ENCODE measurements at regions not wholly inside any gene's neighbourhood (a gene's known extent, or its start where the extent isn't known, plus 50 kb on each side); places are given as distances from the start of the nearest gene placed in this dataset.

DNA sequence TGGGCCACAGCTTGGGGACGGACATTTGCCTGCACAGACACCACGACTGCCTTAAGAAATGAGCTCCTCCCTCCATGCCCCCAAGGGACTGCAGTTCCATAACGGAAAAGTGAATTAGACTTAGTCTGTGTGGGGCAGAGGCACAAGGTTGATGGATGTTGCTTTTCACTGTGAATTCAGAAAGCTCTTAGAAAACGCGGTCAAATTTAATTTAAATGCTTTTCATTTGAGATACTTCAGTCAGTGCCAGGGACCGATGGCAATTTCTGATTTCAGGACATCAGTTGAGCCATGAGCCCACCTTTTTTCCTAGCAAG, 356.4 kb downstream of the KIF16B start:
- no peaks in the 10 kb centered on the region for H3K27me3 ChIP-seq (ENCODE audit: control insufficient read depth, insufficient read depth, low read length)
- no peak for TF ChIP-seq CHD1 (IDR thresholded peaks at IDR 0.05; ENCODE audit: low read depth, low read length)
- TF ChIP-seq MXI1 (IDR thresholded peaks at IDR 0.05; ENCODE audit: borderline replicate concordance, low read depth, low read length) = no peak
- TF ChIP-seq RFX5 (IDR thresholded peaks at IDR 0.05; ENCODE audit: low read depth, low read length) = no peak
- TF ChIP-seq RCOR1 (IDR thresholded peaks at IDR 0.05; ENCODE audit: insufficient replicate concordance, low read length) = no peak
- TF ChIP-seq NFE2L2 (IDR thresholded peaks at IDR 0.05; ENCODE audit: low read depth, low read length) = no peak
- TF ChIP-seq, protein P1, sequence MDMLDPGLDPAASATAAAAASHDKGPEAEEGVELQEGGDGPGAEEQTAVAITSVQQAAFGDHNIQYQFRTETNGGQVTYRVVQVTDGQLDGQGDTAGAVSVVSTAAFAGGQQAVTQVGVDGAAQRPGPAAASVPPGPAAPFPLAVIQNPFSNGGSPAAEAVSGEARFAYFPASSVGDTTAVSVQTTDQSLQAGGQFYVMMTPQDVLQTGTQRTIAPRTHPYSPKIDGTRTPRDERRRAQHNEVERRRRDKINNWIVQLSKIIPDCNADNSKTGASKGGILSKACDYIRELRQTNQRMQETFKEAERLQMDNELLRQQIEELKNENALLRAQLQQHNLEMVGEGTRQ (IDR thresholded peaks at IDR 0.05; ENCODE audit: low read depth, low read length) = no peak
- no peak for TF ChIP-seq CEBPB (IDR thresholded peaks at IDR 0.05; ENCODE audit: low read depth, low read length)
- TF ChIP-seq, protein P2, sequence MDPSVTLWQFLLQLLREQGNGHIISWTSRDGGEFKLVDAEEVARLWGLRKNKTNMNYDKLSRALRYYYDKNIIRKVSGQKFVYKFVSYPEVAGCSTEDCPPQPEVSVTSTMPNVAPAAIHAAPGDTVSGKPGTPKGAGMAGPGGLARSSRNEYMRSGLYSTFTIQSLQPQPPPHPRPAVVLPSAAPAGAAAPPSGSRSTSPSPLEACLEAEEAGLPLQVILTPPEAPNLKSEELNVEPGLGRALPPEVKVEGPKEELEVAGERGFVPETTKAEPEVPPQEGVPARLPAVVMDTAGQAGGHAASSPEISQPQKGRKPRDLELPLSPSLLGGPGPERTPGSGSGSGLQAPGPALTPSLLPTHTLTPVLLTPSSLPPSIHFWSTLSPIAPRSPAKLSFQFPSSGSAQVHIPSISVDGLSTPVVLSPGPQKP (IDR thresholded peaks at IDR 0.05; ENCODE audit: borderline replicate concordance, low read depth, low read length) = no peak
- TF ChIP-seq MAZ (IDR thresholded peaks at IDR 0.05; ENCODE audit: borderline replicate concordance, low read depth, low read length) = no peak
- no peak for TF ChIP-seq FOS (IDR thresholded peaks at IDR 0.05; ENCODE audit: low read depth, low read length)
- TF ChIP-seq, protein P3, sequence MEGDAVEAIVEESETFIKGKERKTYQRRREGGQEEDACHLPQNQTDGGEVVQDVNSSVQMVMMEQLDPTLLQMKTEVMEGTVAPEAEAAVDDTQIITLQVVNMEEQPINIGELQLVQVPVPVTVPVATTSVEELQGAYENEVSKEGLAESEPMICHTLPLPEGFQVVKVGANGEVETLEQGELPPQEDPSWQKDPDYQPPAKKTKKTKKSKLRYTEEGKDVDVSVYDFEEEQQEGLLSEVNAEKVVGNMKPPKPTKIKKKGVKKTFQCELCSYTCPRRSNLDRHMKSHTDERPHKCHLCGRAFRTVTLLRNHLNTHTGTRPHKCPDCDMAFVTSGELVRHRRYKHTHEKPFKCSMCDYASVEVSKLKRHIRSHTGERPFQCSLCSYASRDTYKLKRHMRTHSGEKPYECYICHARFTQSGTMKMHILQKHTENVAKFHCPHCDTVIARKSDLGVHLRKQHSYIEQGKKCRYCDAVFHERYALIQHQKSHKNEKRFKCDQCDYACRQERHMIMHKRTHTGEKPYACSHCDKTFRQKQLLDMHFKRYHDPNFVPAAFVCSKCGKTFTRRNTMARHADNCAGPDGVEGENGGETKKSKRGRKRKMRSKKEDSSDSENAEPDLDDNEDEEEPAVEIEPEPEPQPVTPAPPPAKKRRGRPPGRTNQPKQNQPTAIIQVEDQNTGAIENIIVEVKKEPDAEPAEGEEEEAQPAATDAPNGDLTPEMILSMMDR (conservative IDR thresholded peaks at IDR 0.05; ENCODE audit: low read depth, low read length) = no peak
- TF ChIP-seq MAFK (IDR thresholded peaks at IDR 0.05; ENCODE audit: low read depth, low read length) = no peak
- TF ChIP-seq SMC3 (IDR thresholded peaks at IDR 0.05; ENCODE audit: low read depth, low read length) = no peak
- TF ChIP-seq RAD21 (IDR thresholded peaks at IDR 0.05; ENCODE audit: low read length) = no peak
- no peak for TF ChIP-seq POLR2A (IDR thresholded peaks at IDR 0.05; ENCODE audit: low read depth, low read length)
- TF ChIP-seq BHLHE40 (IDR thresholded peaks at IDR 0.05; ENCODE audit: low read depth, low read length) = no peak
- no peak overlapping the region for H3K27ac ChIP-seq (ENCODE audit: insufficient read depth, low read length)
- in situ Hi-C loops (cut with MboI; ENCODE audit: low sequenced_read_pairs) = no loop called here
- no peak overlapping the region for H3K56ac ChIP-seq (ENCODE audit: extremely low read depth, insufficient read depth, low read length)
- no peak overlapping the region for H2BK5ac ChIP-seq (ENCODE audit: low read depth, low read length, poor library complexity, severe bottlenecking)
- no peak overlapping the region for H3K9ac ChIP-seq (ENCODE audit: low read depth, low read length)
- H3K4me2 ChIP-seq (ENCODE audit: low read depth, low read length) = no peak overlapping the region
- no peaks in the 10 kb centered on the region for H3K9me1 ChIP-seq (ENCODE audit: insufficient read depth, low read length)
- no peak overlapping the region for H3K14ac ChIP-seq (replicated peaks; ENCODE audit: low read depth, low read length)
- H3K79me1 ChIP-seq (ENCODE audit: low read depth in 1 of 2, low read length in 2 of 2) = no peaks in the 10 kb centered on the region
- no peak overlapping the region for H2AK9ac ChIP-seq (replicated peaks; ENCODE audit: low read depth, low read length, poor library complexity)
- no peak overlapping the region for H3K4ac ChIP-seq (ENCODE audit: low read depth, low read length)
- ChIA-PET POLR2A (ENCODE audit: unreplicated experiment) (no interaction called here), CTCF (no interaction called here)
- no peak overlapping the region for H3K4me3 ChIP-seq (ENCODE audit: insufficient read depth, low read depth, low read length)
- ATAC-seq (ENCODE audit: low read depth) (no peak), DNase-seq (no peak)
- no peaks in the 10 kb centered on the region for H3K4me1 ChIP-seq (ENCODE audit: control insufficient read depth, insufficient read depth, low read length)
- H2BK20ac ChIP-seq (ENCODE audit: low read depth, low read length) = no peak overlapping the region
- no peak overlapping the region for H2BK120ac ChIP-seq (ENCODE audit: low read depth, low read length)
- 79% methylated on average over 2 of the region's 6 CpGs; no CpG with 5 or more reads in 1 of the 2 experiments for WGBS, 2 experiments (ENCODE audit: extremely low coverage in 2 of 2, insufficient read length in 1 of 2)
- no peak overlapping the region for H2AFZ ChIP-seq (replicated peaks; ENCODE audit: low read length, poor library complexity)
- no peak overlapping the region for H4K91ac ChIP-seq (ENCODE audit: insufficient read depth, low read depth, low read length)
- no peak overlapping the region for H2AK5ac ChIP-seq (ENCODE audit: low read depth, low read length)
- H2BK15ac ChIP-seq (ENCODE audit: low read depth, low read length) = no peak overlapping the region
- intact Hi-C loops (cut with micrococcal nuclease) = loop anchor here (10.0 kb wide), 1 partner anchor 198 kb away; no protein-coding TSS in a partner anchor
- dilution Hi-C loops (cut with HindIII; ENCODE audit: low sequenced_read_pairs, unreplicated experiment) = no loop called here
- H3K36me3 ChIP-seq (ENCODE audit: control insufficient read depth, insufficient read depth, low read length) = no peaks in the 10 kb centered on the region
- no TSS peak for BruUV-seq (replicated peaks)
- no peak overlapping the region for H3K18ac ChIP-seq (ENCODE audit: low read depth, low read length)
- H3K9me3 ChIP-seq (ENCODE audit: control insufficient read depth, insufficient read depth, low read length) = peaks cover 5% of the 10 kb centered on the region; the same call in 1 of the 2 replicates
- no peak overlapping the region for H3K23ac ChIP-seq (ENCODE audit: low read depth, low read length)
- no peaks in the 10 kb centered on the region for H4K20me1 ChIP-seq (ENCODE audit: insufficient read depth, low read length)
- no peak overlapping the region for H4K8ac ChIP-seq (ENCODE audit: low read depth in 2 of 2, low read length in 2 of 2)
- no peak overlapping the region for H4K5ac ChIP-seq (ENCODE audit: low read depth, low read length)
